ENCODE measurements at regions not wholly inside any gene's neighbourhood (a gene's known extent, or its start where the extent isn't known, plus 50 kb on each side); places are given as distances from the start of the nearest gene placed in this dataset.
"Not testable (repeated sequence)": the region's sequence is repeated elsewhere in the genome, so short reads cannot be mapped to it uniquely, and the experiment has no call there.

GRCh38 chr6:139517998-139518555, 143.6 kb upstream of the CITED2 start:
- H3K4me3 ChIP-seq (ENCODE audit: low read depth, low read length); H3K9me3 ChIP-seq (ENCODE audit: control insufficient read depth, insufficient read depth, low read depth, low read length); H3K27ac ChIP-seq (ENCODE audit: low read depth, low read length); H3K9ac ChIP-seq (ENCODE audit: low read length); H3K4me1 ChIP-seq (ENCODE audit: control insufficient read depth, insufficient read depth, low read length); H3K36me3 ChIP-seq (ENCODE audit: control insufficient read depth, insufficient read depth, low read length); H3K27me3 ChIP-seq (ENCODE audit: control insufficient read depth, insufficient read depth, low read length): not testable (repeated sequence)

GRCh38 chr6:139515511-139515910, 141.1 kb upstream of the CITED2 start:
- H3K4me1 ChIP-seq (ENCODE audit: control insufficient read depth, insufficient read depth, low read length), result peaks cover 7% of the 10 kb centered on the region; the same call in 1 of the 2 replicates
- H3K4me3 ChIP-seq (ENCODE audit: low read depth, low read length), result no peak overlapping the region
- no peak overlapping the region for H3K27ac ChIP-seq (ENCODE audit: low read depth, low read length)
- no peak overlapping the region for H3K9ac ChIP-seq (ENCODE audit: low read length)
- H3K36me3 ChIP-seq (ENCODE audit: control insufficient read depth, insufficient read depth, low read length), result no peaks in the 10 kb centered on the region
- H3K27me3 ChIP-seq (ENCODE audit: control insufficient read depth, insufficient read depth, low read length), result no peaks in the 10 kb centered on the region
- no peaks in the 10 kb centered on the region for H3K9me3 ChIP-seq (ENCODE audit: control insufficient read depth, insufficient read depth, low read depth, low read length)

GRCh38 chr6:139514819-139515218, 140.4 kb upstream of the CITED2 start:
- H3K27ac ChIP-seq (ENCODE audit: low read depth, low read length), result no peak overlapping the region
- no peak overlapping the region for H3K9ac ChIP-seq (ENCODE audit: low read length)
- H3K9me3 ChIP-seq (ENCODE audit: control insufficient read depth, insufficient read depth, low read depth, low read length), result no peaks in the 10 kb centered on the region
- no peaks in the 10 kb centered on the region for H3K36me3 ChIP-seq (ENCODE audit: control insufficient read depth, insufficient read depth, low read length)
- H3K4me1 ChIP-seq (ENCODE audit: control insufficient read depth, insufficient read depth, low read length), result peaks cover 7% of the 10 kb centered on the region; the same call in 1 of the 2 replicates
- H3K27me3 ChIP-seq (ENCODE audit: control insufficient read depth, insufficient read depth, low read length), result no peaks in the 10 kb centered on the region
- H3K4me3 ChIP-seq (ENCODE audit: low read depth, low read length), result no peak overlapping the region

GRCh38 chr6:139510040-139510790, 135.8 kb upstream of the CITED2 start:
- H3K9ac ChIP-seq (ENCODE audit: low read length), result no peak overlapping the region
- no peaks in the 10 kb centered on the region for H3K36me3 ChIP-seq (ENCODE audit: control insufficient read depth, insufficient read depth, low read length)
- H3K27ac ChIP-seq (ENCODE audit: low read depth, low read length), result no peak overlapping the region
- peaks cover 10% of the 10 kb centered on the region; the same call in 1 of the 2 replicates for H3K4me1 ChIP-seq (ENCODE audit: control insufficient read depth, insufficient read depth, low read length)
- no peak overlapping the region for H3K4me3 ChIP-seq (ENCODE audit: low read depth, low read length)
- H3K9me3 ChIP-seq (ENCODE audit: control insufficient read depth, insufficient read depth, low read depth, low read length), result no peaks in the 10 kb centered on the region
- no peaks in the 10 kb centered on the region for H3K27me3 ChIP-seq (ENCODE audit: control insufficient read depth, insufficient read depth, low read length)

GRCh38 chr6:139509167-139509566, 134.7 kb upstream of the CITED2 start:
- H3K4me1 ChIP-seq (ENCODE audit: control insufficient read depth, insufficient read depth, low read length), result peaks cover 7% of the 10 kb centered on the region; the same call in 1 of the 2 replicates
- H3K9me3 ChIP-seq (ENCODE audit: control insufficient read depth, insufficient read depth, low read depth, low read length), result no peaks in the 10 kb centered on the region; the same call in 1 of the 2 replicates
- no peak overlapping the region for H3K9ac ChIP-seq (ENCODE audit: low read length)
- H3K36me3 ChIP-seq (ENCODE audit: control insufficient read depth, insufficient read depth, low read length), result no peaks in the 10 kb centered on the region
- H3K4me3 ChIP-seq (ENCODE audit: low read depth, low read length), result no peak overlapping the region
- no peak overlapping the region for H3K27ac ChIP-seq (ENCODE audit: low read depth, low read length)
- no peaks in the 10 kb centered on the region for H3K27me3 ChIP-seq (ENCODE audit: control insufficient read depth, insufficient read depth, low read length)

GRCh38 chr6:139508576-139508975, 134.1 kb upstream of the CITED2 start:
- Histone ChIP-seq H3K27me3 (ENCODE audit: control insufficient read depth, insufficient read depth, low read length) (no peaks in the 10 kb centered on the region), H3K9ac (ENCODE audit: low read length) (no peak overlapping the region), H3K27ac (ENCODE audit: low read depth, low read length) (no peak overlapping the region), H3K36me3 (ENCODE audit: control insufficient read depth, insufficient read depth, low read length) (no peaks in the 10 kb centered on the region), H3K4me1 (ENCODE audit: control insufficient read depth, insufficient read depth, low read length) (peaks cover 7% of the 10 kb centered on the region; the same call in 1 of the 2 replicates), H3K9me3 (ENCODE audit: control insufficient read depth, insufficient read depth, low read depth, low read length) (no peaks in the 10 kb centered on the region; the same call in 1 of the 2 replicates), H3K4me3 (ENCODE audit: low read depth, low read length) (no peak overlapping the region)

GRCh38 chr6:139508023-139508422, 133.6 kb upstream of the CITED2 start:
- Histone ChIP-seq H3K9ac (ENCODE audit: low read length) (no peak overlapping the region), H3K36me3 (ENCODE audit: control insufficient read depth, insufficient read depth, low read length) (no peaks in the 10 kb centered on the region), H3K27me3 (ENCODE audit: control insufficient read depth, insufficient read depth, low read length) (no peaks in the 10 kb centered on the region), H3K4me1 (ENCODE audit: control insufficient read depth, insufficient read depth, low read length) (peaks cover 7% of the 10 kb centered on the region; the same call in 1 of the 2 replicates), H3K27ac (ENCODE audit: low read depth, low read length) (no peak overlapping the region), H3K9me3 (ENCODE audit: control insufficient read depth, insufficient read depth, low read depth, low read length) (no peaks in the 10 kb centered on the region; the same call in 1 of the 2 replicates), H3K4me3 (ENCODE audit: low read depth, low read length) (no peak overlapping the region)

GRCh38 chr6:139500977-139501376, 126.5 kb upstream of the CITED2 start:
- no peaks in the 10 kb centered on the region for H3K36me3 ChIP-seq (ENCODE audit: control insufficient read depth, insufficient read depth, low read length)

GRCh38 chr6:139498715-139499114, 124.3 kb upstream of the CITED2 start:
- Histone ChIP-seq H3K27ac (ENCODE audit: low read depth, low read length) (no peak overlapping the region), H3K27me3 (ENCODE audit: control insufficient read depth, insufficient read depth, low read length) (no peaks in the 10 kb centered on the region), H3K4me1 (ENCODE audit: control insufficient read depth, insufficient read depth, low read length) (peaks cover 14% of the 10 kb centered on the region), H3K4me3 (ENCODE audit: low read depth, low read length) (no peak overlapping the region), H3K36me3 (ENCODE audit: control insufficient read depth, insufficient read depth, low read length) (no peaks in the 10 kb centered on the region), H3K9ac (ENCODE audit: low read length) (no peak overlapping the region), H3K9me3 (ENCODE audit: control insufficient read depth, insufficient read depth, low read depth, low read length) (peaks cover 7% of the 10 kb centered on the region)

More at GRCh38 chr6:139500977-139501376, 126.5 kb upstream of the CITED2 start:
- Histone ChIP-seq H3K9me3 (ENCODE audit: control insufficient read depth, insufficient read depth, low read depth, low read length) (peaks cover 7% of the 10 kb centered on the region), H3K4me1 (ENCODE audit: control insufficient read depth, insufficient read depth, low read length) (peaks cover 17% of the 10 kb centered on the region), H3K27me3 (ENCODE audit: control insufficient read depth, insufficient read depth, low read length) (no peaks in the 10 kb centered on the region), H3K9ac (ENCODE audit: low read length) (no peak overlapping the region), H3K27ac (ENCODE audit: low read depth, low read length) (no peak overlapping the region), H3K4me3 (ENCODE audit: low read depth, low read length) (no peak overlapping the region)

GRCh38 chr6:139497345-139497961, 123.0 kb upstream of the CITED2 start:
- H3K9ac ChIP-seq (ENCODE audit: low read length), result no peak overlapping the region
- H3K4me3 ChIP-seq (ENCODE audit: low read depth, low read length), result no peak overlapping the region
- peaks cover 14% of the 10 kb centered on the region for H3K4me1 ChIP-seq (ENCODE audit: control insufficient read depth, insufficient read depth, low read length)
- no peak overlapping the region for H3K27ac ChIP-seq (ENCODE audit: low read depth, low read length)
- no peaks in the 10 kb centered on the region for H3K27me3 ChIP-seq (ENCODE audit: control insufficient read depth, insufficient read depth, low read length)
- peaks cover 7% of the 10 kb centered on the region for H3K9me3 ChIP-seq (ENCODE audit: control insufficient read depth, insufficient read depth, low read depth, low read length)
- no peaks in the 10 kb centered on the region for H3K36me3 ChIP-seq (ENCODE audit: control insufficient read depth, insufficient read depth, low read length)
